GM19328 (cell line): ENCODE measurements at regions not wholly inside any gene's neighbourhood (a gene's known extent, or its start where the extent isn't known, plus 50 kb on each side); places are given as distances from the start of the nearest gene placed in this dataset.

Source experiments
- ATAC-seq: cut with Tn5 transposase; IDR thresholded peaks from one replicate; pipeline ENCODE4 v1.9.1; 2021; ENCODE audit warnings: mild to moderate bottlenecking, moderate library complexity; ENCODE audit not compliant: unreplicated experiment

DNA sequence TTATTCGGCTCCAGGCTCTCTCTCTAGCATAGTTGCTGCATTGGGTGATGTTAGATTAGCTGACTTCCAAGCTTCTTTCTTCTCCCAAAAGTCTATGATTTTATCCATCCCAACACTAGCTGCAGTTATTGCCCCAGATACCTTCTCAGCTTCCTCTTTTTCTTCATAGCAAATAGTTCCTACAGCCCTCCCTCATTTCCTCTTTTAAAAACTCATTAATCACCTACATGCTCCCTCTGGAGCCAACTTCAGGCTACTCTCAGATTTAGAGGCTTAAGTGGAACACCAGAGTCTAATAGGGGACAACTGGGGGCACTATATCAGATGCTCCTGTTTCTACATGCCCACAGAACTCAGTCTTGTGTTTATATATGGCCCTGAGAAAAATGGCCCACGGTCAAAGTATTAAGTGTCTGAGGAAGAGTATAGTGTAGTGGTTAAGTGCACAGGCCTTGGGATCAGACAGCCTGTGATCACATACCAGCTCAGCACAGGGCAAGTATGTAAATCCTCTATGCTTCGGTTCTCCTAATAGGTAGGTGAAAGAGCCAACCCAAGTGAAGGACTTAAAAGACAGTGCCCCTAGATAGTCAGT, 241.9 kb upstream of the SLC14A2 start:
- no peak for ATAC-seq

DNA sequence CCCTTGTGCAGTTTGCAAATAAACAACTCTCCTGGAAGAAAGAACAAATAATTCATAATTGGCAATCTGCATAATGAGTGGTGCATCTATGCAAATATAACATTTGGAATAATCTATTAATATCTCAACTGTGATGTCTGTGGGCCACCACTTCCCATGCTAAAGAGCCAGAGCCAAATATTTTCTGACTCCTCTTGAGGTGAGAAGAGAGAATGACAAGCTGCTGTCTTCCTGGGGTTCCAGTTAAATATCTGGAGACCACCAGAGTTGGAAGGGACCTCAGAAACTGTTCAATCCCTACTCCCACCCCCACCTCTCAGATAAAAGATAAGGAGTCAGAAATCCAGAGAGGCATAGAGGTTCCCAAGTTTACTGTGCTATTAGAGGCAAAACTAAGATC, 241.0 kb upstream of the SLC14A2 start:
- no peak for ATAC-seq

GRCh38 chr18:45374878-45375630, 240.2 kb upstream of the SLC14A2 start:
- ATAC-seq = no peak

GRCh38 chr18:45376193-45376592, 239.1 kb upstream of the SLC14A2 start:
- no peak for ATAC-seq

DNA sequence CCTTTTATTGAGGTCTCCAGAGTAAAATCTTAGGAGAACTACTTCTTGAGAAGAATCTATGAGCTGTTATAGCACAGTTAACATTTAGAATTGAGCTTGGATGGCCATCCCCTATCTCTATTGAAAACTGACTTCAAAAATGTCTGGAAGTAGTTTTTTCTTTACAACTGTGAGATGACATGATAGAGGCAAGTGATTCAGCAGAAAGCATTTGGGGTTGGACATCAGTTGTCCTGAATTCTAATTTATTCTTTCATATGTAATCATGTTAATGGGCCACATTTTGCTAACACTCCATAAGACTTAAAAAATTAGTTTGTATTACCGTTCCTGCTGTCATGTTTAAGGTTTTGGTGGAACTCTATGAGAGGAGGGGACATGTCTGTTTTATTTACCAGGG, 237.0 kb upstream of the SLC14A2 start:
- no peak for ATAC-seq

DNA sequence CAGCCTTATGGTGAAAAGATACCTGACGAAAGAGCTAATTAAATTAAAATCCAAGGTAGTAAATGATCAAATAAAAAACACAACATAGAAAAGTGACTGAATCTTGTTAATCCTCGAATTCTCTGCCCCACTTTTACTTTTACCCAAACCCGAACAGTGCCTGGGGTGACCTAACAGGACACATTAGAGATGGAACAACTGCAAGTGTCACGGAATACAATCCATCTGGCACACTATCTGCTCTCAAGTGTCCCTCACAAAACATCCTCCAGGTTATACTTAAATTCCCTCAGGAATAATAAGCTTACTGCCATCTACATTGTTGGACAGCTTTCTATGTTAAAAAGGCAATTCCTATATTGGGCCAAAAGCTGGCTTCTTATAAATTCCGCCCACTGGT, 236.3 kb upstream of the SLC14A2 start:
- no peak for ATAC-seq

- ATAC-seq = no peak
Observed at GRCh38 chr18:45379903-45380302, 235.4 kb upstream of the SLC14A2 start.

- no peak for ATAC-seq
Observed at GRCh38 chr18:45381282-45381681, 234.0 kb upstream of the SLC14A2 start.

GRCh38 chr18:45383228-45383627, 232.0 kb upstream of the SLC14A2 start:
- no peak for ATAC-seq

- ATAC-seq = peak; percentile 47
Observed at GRCh38 chr18:45384137-45384961, 230.9 kb upstream of the SLC14A2 start.

- ATAC-seq = no peak
Observed at GRCh38 chr18:45384962-45385315, 230.3 kb upstream of the SLC14A2 start.

GRCh38 chr18:45386041-45386655, 229.1 kb upstream of the SLC14A2 start:
- ATAC-seq = no peak

- no peak for ATAC-seq
Observed at GRCh38 chr18:45387229-45387628, 228.0 kb upstream of the SLC14A2 start.

DNA sequence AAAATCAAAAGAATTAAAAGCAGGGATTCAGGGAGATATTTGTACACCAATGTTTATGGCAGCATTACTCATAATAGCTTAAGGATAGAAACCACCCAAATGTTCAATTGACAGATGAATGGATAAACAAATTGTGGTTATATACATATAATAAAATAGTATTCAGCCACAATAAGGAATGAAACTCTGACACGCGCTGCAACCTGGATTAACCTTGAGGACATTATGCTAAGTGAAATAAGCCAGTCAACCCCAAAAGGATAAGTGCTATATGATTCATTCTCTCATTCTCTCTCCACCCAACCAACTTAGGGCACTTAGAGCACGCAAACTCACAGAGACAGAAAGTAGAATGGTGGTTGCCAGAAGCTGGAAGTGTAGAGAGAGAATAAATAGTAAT, 216.8 kb upstream of the SLC14A2 start:
- ATAC-seq = no peak

DNA sequence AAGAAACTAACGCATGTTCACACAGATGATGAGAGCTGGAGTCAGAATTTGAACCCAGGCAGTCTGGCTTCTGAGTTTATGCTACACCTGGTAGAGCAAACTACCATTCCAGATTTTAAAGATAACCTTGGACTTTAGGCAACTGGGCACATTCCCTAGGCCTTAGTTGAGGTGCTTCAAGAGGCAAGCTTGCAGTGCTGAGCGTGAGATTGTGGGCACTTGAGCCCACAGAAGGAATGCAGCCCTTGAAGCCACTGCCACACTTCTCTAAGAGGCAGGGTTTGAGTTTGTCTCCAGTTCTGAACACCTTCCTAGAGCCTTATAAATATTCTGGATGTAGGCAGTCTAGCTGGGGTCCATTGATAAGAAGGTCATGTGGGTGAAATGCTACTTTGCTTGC, 216.1 kb upstream of the SLC14A2 start:
- no peak for ATAC-seq

DNA sequence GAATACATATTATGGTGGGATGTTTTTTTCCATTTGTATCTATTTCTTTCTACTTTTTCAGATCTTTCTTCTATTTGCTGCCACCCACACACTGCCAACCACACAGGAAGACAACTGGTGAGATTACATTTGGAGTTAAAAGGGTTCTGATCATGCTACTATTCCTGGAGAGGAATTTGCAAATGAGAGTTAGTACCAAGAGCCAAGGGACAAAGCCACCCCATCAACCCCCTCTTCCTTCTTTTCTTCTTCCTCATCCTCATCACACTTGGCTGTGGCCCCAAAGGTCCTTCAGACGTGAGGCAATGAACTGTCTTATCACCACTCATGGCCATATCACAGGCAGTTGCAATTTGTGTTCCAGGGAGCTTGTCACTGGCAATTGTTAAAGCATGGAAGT, 215.6 kb upstream of the SLC14A2 start:
- no peak for ATAC-seq

DNA sequence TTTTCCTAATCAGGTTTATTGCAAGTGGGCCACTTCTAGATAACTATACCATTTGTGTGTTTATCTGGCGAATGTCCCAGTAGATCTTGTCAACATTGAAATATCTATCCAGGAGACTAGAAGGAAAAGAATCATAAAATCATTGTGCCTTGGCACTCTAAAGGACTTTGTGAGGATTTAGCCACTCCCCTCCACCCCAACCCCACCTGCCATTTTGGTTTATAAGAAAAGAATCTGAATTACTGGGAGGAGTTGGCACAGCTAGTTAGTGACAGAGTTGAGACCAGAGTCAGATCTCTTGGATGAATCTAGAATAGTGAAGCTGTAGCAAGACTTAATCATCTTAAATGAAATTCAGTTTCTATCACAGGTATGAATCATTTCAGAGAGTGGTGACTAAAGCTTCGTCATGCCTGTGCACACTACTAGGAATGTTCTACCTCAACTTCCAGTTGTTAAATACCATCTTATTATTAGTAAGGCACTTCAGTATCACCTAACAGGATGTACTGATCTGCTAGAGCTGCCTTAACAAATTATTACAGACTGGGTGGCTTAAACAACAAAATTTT, 212.7 kb upstream of the SLC14A2 start:
- no peak for ATAC-seq

GRCh38 chr18:45403341-45404049, 211.8 kb upstream of the SLC14A2 start:
- no peak for ATAC-seq

GRCh38 chr18:45408218-45408617, 207.1 kb upstream of the SLC14A2 start:
- no peak for ATAC-seq

DNA sequence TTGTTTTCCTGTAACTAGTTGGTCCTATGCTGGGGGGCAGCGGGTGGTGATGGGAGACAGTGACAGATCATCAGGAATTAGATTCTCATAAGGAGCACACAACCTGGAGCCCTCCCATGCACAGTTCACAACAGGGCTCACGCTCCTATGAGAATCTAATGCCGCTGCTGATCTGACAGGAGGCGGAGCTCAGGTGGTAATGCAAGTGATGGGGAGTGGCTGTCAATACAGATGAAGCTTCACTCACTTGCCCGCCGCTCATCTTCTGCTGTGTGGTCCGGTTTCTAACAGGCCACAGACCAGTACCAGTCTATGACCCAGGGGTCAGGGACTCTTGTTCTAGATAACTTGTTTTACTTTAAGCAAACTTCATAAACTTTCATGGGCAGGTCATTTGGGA, 205.3 kb upstream of the SLC14A2 start:
- no peak for ATAC-seq

- ATAC-seq = no peak
Observed at GRCh38 chr18:45412577-45412976, 202.7 kb upstream of the SLC14A2 start.
